DND-41 (cell line): ENCODE measurements at regions not wholly inside any gene's neighbourhood (a gene's known extent, or its start where the extent isn't known, plus 50 kb on each side); places are given as distances from the start of the nearest gene placed in this dataset.

Source experiments
- CTCF ChIP-seq: IDR thresholded peaks from 2 replicates; pipeline ENCODE4 v1.5.1; 2012; ENCODE audit warnings: borderline replicate concordance, low read length, moderate library complexity, mild to moderate bottlenecking; ENCODE audit not compliant: poor library complexity, severe bottlenecking; ENCODE audit errors: extremely low read depth
- EZH2 ChIP-seq: IDR thresholded peaks from 3 replicates; pipeline ENCODE4 v1.6.1; 2012; ENCODE audit warnings: borderline replicate concordance, low read depth, mild to moderate bottlenecking, moderate library complexity, low read length, inconsistent platforms; ENCODE audit not compliant: severe bottlenecking

DNA sequence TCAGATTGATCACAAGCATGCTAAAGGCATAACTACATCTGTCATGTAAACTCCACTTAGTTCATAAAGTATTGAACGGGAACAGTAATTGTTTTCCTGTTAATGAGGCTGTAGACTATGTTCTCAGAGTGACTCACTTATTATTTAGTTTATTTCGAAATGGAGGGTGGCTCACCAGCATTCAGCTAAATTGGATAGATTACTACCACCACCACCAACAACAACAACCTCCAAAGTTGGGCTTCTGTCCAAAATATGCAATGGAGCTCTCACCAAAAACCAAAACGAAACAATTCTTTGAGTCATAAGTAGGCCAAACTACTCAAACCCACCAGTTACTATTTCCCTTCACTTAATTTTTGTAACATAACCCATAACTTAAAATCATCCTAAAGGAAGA lies 127.9 kb upstream of the NRBF2 start:
- no peak for TF ChIP-seq CTCF
- no peak for TF ChIP-seq EZH2
